K562 (cell line): ENCODE measurements at regions not wholly inside any gene's neighbourhood (a gene's known extent, or its start where the extent isn't known, plus 50 kb on each side); places are given as distances from the start of the nearest gene placed in this dataset.

ENCODE experiments used
- CHD2 ChIP-seq: IDR thresholded peaks from 2 replicates; pipeline ENCODE4 v1.6.1; 2011; ENCODE audit warnings: low read depth, low read length
- CTCF ChIP-seq, 3 experiments: IDR thresholded peaks in 2 of 3; conservative IDR thresholded peaks in 1 of 3; 2 replicates each; pipeline ENCODE4 v1.5.1; 2011 to 2012; ENCODE audit warnings: low read length in 3 of 3, mild to moderate bottlenecking in 3 of 3, control low read depth in 2 of 3, improper control_type of control experiment in 1 of 3, inconsistent platforms in 1 of 3, low read depth in 1 of 3, mixed read lengths in 1 of 3, moderate library complexity in 1 of 3; ENCODE audit not compliant: insufficient read depth in 2 of 3
- E2F6 ChIP-seq, 2 experiments: IDR thresholded peaks; 2 replicates each; pipeline ENCODE4 v1.6.1; 2011; ENCODE audit warnings: borderline replicate concordance in 1 of 2, control low read depth in 1 of 2, low read depth in 1 of 2, low read length in 1 of 2, mild to moderate bottlenecking in 1 of 2, mixed read lengths in 1 of 2, moderate library complexity in 1 of 2; ENCODE audit not compliant: insufficient read depth in 1 of 2, insufficient read length in 1 of 2, poor library complexity in 1 of 2, severe bottlenecking in 1 of 2; ENCODE audit errors: extremely low read depth in 1 of 2
- PML ChIP-seq: IDR thresholded peaks from 2 replicates; pipeline ENCODE4 v1.6.1; 2012; ENCODE audit warnings: low read length, inconsistent platforms
- POLR2AphosphoS5 ChIP-seq: IDR thresholded peaks from 2 replicates; pipeline ENCODE4 v1.6.1; 2011; ENCODE audit warnings: mild to moderate bottlenecking, low read depth, low read length, moderate library complexity; ENCODE audit not compliant: control insufficient read depth, insufficient read depth
- RBM34 ChIP-seq: fragments of 200-400 bp; formaldehyde crosslinking; IDR thresholded peaks from 2 replicates; pipeline ENCODE4 v1.6.1; 2018; ENCODE audit warnings: low read length, borderline replicate concordance; ENCODE audit not compliant: insufficient read depth
- SMARCE1 ChIP-seq: fragments of 450-650 bp; IDR thresholded peaks from 2 replicates; pipeline ENCODE4 v1.7.1; 2016; ENCODE audit warnings: mild to moderate bottlenecking
- USF2 ChIP-seq: sonication (generic); formaldehyde crosslinking; IDR thresholded peaks from 2 replicates; pipeline ENCODE4 v1.5.0; 2020; ENCODE audit warnings: missing genetic modification reagents
- YY1 ChIP-seq, 3 experiments: IDR thresholded peaks; 2 replicates each; pipeline ENCODE4 v1.6.1; 2011; ENCODE audit warnings: low read length in 2 of 3, mild to moderate bottlenecking in 2 of 3, moderate library complexity in 2 of 3, borderline replicate concordance in 1 of 3, control low read depth in 1 of 3, low read depth in 1 of 3; ENCODE audit not compliant: insufficient read depth in 3 of 3, insufficient replicate concordance in 2 of 3, control insufficient read depth in 1 of 3, insufficient read length in 1 of 3; ENCODE audit errors: extremely low read depth in 1 of 3
- TF ChIP-seq, protein P1 (sequence below): sonication (generic); formaldehyde crosslinking; IDR thresholded peaks from 2 replicates; pipeline ENCODE4 v1.8.0; 2023; ENCODE audit warnings: missing genetic modification reagents, mild to moderate bottlenecking, borderline replicate concordance
- TF ChIP-seq, protein P2 (sequence below): sonication (generic); formaldehyde crosslinking; IDR thresholded peaks from 2 replicates; pipeline ENCODE4 v1.8.0; 2023; ENCODE audit warnings: mild to moderate bottlenecking, missing genetic modification reagents

GRCh38 chr11:95305705-95306104 is 74.7 kb upstream of the SESN3 start:
- TF ChIP-seq CTCF (IDR thresholded peaks at IDR 0.05 in 2 of 3, conservative IDR thresholded peaks at IDR 0.05 in 1 of 3; ENCODE audit: insufficient read depth in 2 of 3, low read depth in 1 of 3, low read length in 3 of 3) (no peak), RBM34 (no peak), PML (no peak), YY1 (IDR thresholded peaks at IDR 0.05; ENCODE audit: borderline replicate concordance in 1 of 3, control insufficient read depth in 1 of 3, extremely low read depth in 1 of 3, insufficient read depth in 3 of 3, insufficient read length in 1 of 3, insufficient replicate concordance in 2 of 3, low read depth in 1 of 3, low read length in 2 of 3) (no peak), POLR2AphosphoS5 (no peak), E2F6 (IDR thresholded peaks at IDR 0.05; ENCODE audit: borderline replicate concordance in 1 of 2, extremely low read depth in 1 of 2, insufficient read depth in 1 of 2, insufficient read length in 1 of 2, low read depth in 1 of 2, low read length in 1 of 2, poor library complexity in 1 of 2, severe bottlenecking in 1 of 2) (no peak), CHD2 (no peak), USF2 (CRISPR knock-in tag) (no peak), SMARCE1 (no peak)
- TF ChIP-seq, protein P1, sequence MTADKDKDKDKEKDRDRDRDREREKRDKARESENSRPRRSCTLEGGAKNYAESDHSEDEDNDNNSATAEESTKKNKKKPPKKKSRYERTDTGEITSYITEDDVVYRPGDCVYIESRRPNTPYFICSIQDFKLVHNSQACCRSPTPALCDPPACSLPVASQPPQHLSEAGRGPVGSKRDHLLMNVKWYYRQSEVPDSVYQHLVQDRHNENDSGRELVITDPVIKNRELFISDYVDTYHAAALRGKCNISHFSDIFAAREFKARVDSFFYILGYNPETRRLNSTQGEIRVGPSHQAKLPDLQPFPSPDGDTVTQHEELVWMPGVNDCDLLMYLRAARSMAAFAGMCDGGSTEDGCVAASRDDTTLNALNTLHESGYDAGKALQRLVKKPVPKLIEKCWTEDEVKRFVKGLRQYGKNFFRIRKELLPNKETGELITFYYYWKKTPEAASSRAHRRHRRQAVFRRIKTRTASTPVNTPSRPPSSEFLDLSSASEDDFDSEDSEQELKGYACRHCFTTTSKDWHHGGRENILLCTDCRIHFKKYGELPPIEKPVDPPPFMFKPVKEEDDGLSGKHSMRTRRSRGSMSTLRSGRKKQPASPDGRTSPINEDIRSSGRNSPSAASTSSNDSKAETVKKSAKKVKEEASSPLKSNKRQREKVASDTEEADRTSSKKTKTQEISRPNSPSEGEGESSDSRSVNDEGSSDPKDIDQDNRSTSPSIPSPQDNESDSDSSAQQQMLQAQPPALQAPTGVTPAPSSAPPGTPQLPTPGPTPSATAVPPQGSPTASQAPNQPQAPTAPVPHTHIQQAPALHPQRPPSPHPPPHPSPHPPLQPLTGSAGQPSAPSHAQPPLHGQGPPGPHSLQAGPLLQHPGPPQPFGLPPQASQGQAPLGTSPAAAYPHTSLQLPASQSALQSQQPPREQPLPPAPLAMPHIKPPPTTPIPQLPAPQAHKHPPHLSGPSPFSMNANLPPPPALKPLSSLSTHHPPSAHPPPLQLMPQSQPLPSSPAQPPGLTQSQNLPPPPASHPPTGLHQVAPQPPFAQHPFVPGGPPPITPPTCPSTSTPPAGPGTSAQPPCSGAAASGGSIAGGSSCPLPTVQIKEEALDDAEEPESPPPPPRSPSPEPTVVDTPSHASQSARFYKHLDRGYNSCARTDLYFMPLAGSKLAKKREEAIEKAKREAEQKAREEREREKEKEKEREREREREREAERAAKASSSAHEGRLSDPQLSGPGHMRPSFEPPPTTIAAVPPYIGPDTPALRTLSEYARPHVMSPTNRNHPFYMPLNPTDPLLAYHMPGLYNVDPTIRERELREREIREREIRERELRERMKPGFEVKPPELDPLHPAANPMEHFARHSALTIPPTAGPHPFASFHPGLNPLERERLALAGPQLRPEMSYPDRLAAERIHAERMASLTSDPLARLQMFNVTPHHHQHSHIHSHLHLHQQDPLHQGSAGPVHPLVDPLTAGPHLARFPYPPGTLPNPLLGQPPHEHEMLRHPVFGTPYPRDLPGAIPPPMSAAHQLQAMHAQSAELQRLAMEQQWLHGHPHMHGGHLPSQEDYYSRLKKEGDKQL (CRISPR knock-in tag), result no peak
- TF ChIP-seq, protein P2, sequence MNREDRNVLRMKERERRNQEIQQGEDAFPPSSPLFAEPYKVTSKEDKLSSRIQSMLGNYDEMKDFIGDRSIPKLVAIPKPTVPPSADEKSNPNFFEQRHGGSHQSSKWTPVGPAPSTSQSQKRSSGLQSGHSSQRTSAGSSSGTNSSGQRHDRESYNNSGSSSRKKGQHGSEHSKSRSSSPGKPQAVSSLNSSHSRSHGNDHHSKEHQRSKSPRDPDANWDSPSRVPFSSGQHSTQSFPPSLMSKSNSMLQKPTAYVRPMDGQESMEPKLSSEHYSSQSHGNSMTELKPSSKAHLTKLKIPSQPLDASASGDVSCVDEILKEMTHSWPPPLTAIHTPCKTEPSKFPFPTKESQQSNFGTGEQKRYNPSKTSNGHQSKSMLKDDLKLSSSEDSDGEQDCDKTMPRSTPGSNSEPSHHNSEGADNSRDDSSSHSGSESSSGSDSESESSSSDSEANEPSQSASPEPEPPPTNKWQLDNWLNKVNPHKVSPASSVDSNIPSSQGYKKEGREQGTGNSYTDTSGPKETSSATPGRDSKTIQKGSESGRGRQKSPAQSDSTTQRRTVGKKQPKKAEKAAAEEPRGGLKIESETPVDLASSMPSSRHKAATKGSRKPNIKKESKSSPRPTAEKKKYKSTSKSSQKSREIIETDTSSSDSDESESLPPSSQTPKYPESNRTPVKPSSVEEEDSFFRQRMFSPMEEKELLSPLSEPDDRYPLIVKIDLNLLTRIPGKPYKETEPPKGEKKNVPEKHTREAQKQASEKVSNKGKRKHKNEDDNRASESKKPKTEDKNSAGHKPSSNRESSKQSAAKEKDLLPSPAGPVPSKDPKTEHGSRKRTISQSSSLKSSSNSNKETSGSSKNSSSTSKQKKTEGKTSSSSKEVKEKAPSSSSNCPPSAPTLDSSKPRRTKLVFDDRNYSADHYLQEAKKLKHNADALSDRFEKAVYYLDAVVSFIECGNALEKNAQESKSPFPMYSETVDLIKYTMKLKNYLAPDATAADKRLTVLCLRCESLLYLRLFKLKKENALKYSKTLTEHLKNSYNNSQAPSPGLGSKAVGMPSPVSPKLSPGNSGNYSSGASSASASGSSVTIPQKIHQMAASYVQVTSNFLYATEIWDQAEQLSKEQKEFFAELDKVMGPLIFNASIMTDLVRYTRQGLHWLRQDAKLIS, result no peak
